SK-N-SH (cell line): ENCODE measurements at regions not wholly inside any gene's neighbourhood (a gene's known extent, or its start where the extent isn't known, plus 50 kb on each side); places are given as distances from the start of the nearest gene placed in this dataset.
"Not testable (repeated sequence)": the region's sequence is repeated elsewhere in the genome, so short reads cannot be mapped to it uniquely, and the experiment has no call there.

Experiments
- CTCF ChIA-PET: fragments of 300-600, 350-600 bp; formaldehyde crosslinking; extraction: SDS; loops from one replicate; lab custom pipeline; 2021; lab: Yijun Ruan, JAX
- POLR2A ChIA-PET: fragments of 350-600 bp; sonication (Branson Sonifier 250); formaldehyde crosslinking; extraction: SDS; loops from one replicate; lab custom pipeline; 2020; ENCODE audit warnings: antibody characterized with exemption, inconsistent platforms; lab: Yijun Ruan, JAX
- DNase-seq: peaks from one replicate; pipeline ENCODE4 v3.0.0; 2012
- H2AFZ ChIP-seq: fragments of 200-600 bp; sonication (generic); 2 replicates; pipeline ENCODE4 v1.8.1; 2016; ENCODE audit warnings: antibody characterized with exemption, mild to moderate bottlenecking, low read depth
- H3F3A ChIP-seq: fragments of 200-600 bp; sonication (generic); replicated peaks from 2 replicates; pipeline ENCODE3; 2016; ENCODE audit warnings: antibody characterized with exemption, mild to moderate bottlenecking; ENCODE audit not compliant: insufficient read depth
- H3K27ac ChIP-seq, 2 experiments: fragments of 200-500 bp in 1 of 2; fragments of 200-600 bp in 1 of 2; sonication (Bioruptor generic) in 1 of 2; sonication (generic), shearing (Covaris generic) in 1 of 2; 2 replicates each; pipeline versions ENCODE4 v1.5.1 to v1.6.1; 2014 to 2016; ENCODE audit warnings: low read depth in 2 of 2, inconsistent platforms in 1 of 2, low read length in 1 of 2, mild to moderate bottlenecking in 1 of 2, mixed read lengths in 1 of 2
- H3K27me3 ChIP-seq: fragments of 200-600 bp; sonication (generic), shearing (Covaris generic); 2 replicates; pipeline ENCODE4 v1.6.1; 2016; ENCODE audit warnings: mixed run types; ENCODE audit not compliant: insufficient read depth
- H3K36me3 ChIP-seq, 2 experiments: fragments of 200-500 bp in 1 of 2; fragments of 200-600 bp in 1 of 2; sonication (Bioruptor generic) in 1 of 2; sonication (generic) in 1 of 2; replicated peaks in 1 of 2; 2 replicates each; pipeline versions ENCODE3 to v1.5.1; 2014 to 2016; ENCODE audit warnings: low read length in 1 of 2, mild to moderate bottlenecking in 1 of 2; ENCODE audit not compliant: insufficient read depth in 2 of 2, control insufficient read depth in 1 of 2
- H3K4me1 ChIP-seq, 2 experiments: fragments of 200-500 bp in 1 of 2; fragments of 200-600 bp in 1 of 2; sonication (Bioruptor generic) in 1 of 2; sonication (generic), shearing (Covaris generic) in 1 of 2; 2 replicates each; pipeline versions ENCODE4 v1.5.1 to v1.6.1; 2014 to 2016; ENCODE audit warnings: low read depth in 1 of 2, low read length in 1 of 2, mixed run types in 1 of 2; ENCODE audit not compliant: insufficient read depth in 2 of 2, control insufficient read depth in 1 of 2
- H3K4me2 ChIP-seq: fragments of 200-600 bp; sonication (generic), shearing (Covaris generic); 2 replicates; pipeline ENCODE4 v1.6.1; 2017; ENCODE audit warnings: mixed run types
- H3K4me3 ChIP-seq, 2 experiments: fragments of 200-500 bp in 1 of 2; fragments of 200-600 bp in 1 of 2; sonication (Bioruptor generic) in 1 of 2; sonication (generic), shearing (Covaris generic) in 1 of 2; 2 replicates each; pipeline versions ENCODE4 v1.5.1 to v1.8.1; 2014 to 2016; ENCODE audit warnings: low read depth in 2 of 2, inconsistent platforms in 1 of 2, low read length in 1 of 2, mild to moderate bottlenecking in 1 of 2, mixed read lengths in 1 of 2, moderate library complexity in 1 of 2
- H3K79me2 ChIP-seq: fragments of 200-600 bp; sonication (generic); 2 replicates; pipeline ENCODE4 v1.8.1; 2017; ENCODE audit warnings: mild to moderate bottlenecking; ENCODE audit not compliant: insufficient read depth
- H3K9ac ChIP-seq: fragments of 200-600 bp; sonication (generic); 2 replicates; pipeline ENCODE4 v1.6.1; 2017; ENCODE audit warnings: mixed run types
- H3K9me2 ChIP-seq: fragments of 200-600 bp; sonication (generic); 2 replicates; pipeline ENCODE4 v1.6.1; 2017; ENCODE audit warnings: mixed run types
- H3K9me3 ChIP-seq: fragments of 200-600 bp; sonication (generic); 2 replicates; pipeline ENCODE4 v1.6.1; 2017; ENCODE audit warnings: mixed run types, mild to moderate bottlenecking, moderate library complexity
- H4K20me1 ChIP-seq: fragments of 200-600 bp; sonication (generic); 2 replicates; pipeline ENCODE4 v1.6.1; 2017; ENCODE audit warnings: mild to moderate bottlenecking, mixed run types; ENCODE audit not compliant: insufficient read depth
- CHD2 ChIP-seq: fragments of 150-350 bp; IDR thresholded peaks from 2 replicates; pipeline ENCODE4 v1.6.1; 2018; ENCODE audit warnings: low read length; ENCODE audit not compliant: partially characterized antibody
- ELF1 ChIP-seq: IDR thresholded peaks from 2 replicates; pipeline ENCODE4 v1.4.0; 2012
- EZH2phosphoT487 ChIP-seq: fragments of 200-600 bp; sonication (generic); IDR thresholded peaks from 2 replicates; pipeline ENCODE4 v1.6.1; 2017; ENCODE audit warnings: low read depth, mixed run types, mild to moderate bottlenecking, antibody characterized with exemption, moderate library complexity, borderline replicate concordance
- FOXM1 ChIP-seq: IDR thresholded peaks from 2 replicates; pipeline ENCODE4 v1.4.0; 2012; ENCODE audit warnings: low read depth, mild to moderate bottlenecking
- MEF2A ChIP-seq: IDR thresholded peaks from 2 replicates; pipeline ENCODE4 v1.4.0; 2012; ENCODE audit warnings: low read depth, borderline replicate concordance
- NRF1 ChIP-seq: IDR thresholded peaks from 2 replicates; pipeline ENCODE4 v1.6.1; 2012; ENCODE audit warnings: low read depth, mild to moderate bottlenecking, low read length
- RAD21 ChIP-seq: IDR thresholded peaks from 2 replicates; pipeline ENCODE4 v1.6.1; 2012; ENCODE audit warnings: mild to moderate bottlenecking, low read length
- TEAD4 ChIP-seq: IDR thresholded peaks from 2 replicates; pipeline ENCODE4 v1.4.0; 2012; ENCODE audit warnings: mild to moderate bottlenecking, borderline replicate concordance; ENCODE audit not compliant: insufficient read depth
- WGBS: methylation state at CpG from one replicate; pipeline ENCODE4 v1.1.6; 2017; ENCODE audit warnings: low lambda C conversion rate; 5-methylcytosine and 5-hydroxymethylcytosine counted together
- TF ChIP-seq, protein P1 (sequence below): fragments of 150-350 bp; IDR thresholded peaks from 2 replicates; pipeline ENCODE4 v1.6.1; 2017; ENCODE audit warnings: antibody characterized with exemption, low read length, low read depth, borderline replicate concordance
- TF ChIP-seq, protein P2 (sequence below): IDR thresholded peaks from 2 replicates; pipeline ENCODE4 v1.6.1; 2012; ENCODE audit warnings: mild to moderate bottlenecking, low read depth, low read length, moderate library complexity

DNA sequence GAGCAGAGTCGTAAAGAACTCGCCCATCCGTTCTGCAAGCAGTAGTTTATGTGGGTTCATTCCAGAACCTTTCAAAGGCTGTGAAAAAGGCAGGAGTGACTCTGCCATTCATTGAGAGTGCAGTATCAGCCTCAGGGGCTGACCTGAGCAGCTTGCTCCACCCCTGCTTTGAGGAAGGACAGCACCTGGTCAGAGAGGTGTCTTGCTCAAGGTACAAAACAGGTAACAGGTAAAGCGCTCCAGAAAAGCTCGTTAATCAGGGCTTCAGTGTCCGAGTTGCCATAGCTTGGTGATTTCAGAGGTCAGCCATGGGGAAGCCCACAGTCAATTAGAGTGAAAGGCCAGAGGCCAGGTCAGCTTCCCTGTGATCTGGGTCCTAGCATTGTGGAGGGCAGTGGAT is 251.1 kb downstream of the ABCC12 start (continued):
- TF ChIP-seq, protein P1, sequence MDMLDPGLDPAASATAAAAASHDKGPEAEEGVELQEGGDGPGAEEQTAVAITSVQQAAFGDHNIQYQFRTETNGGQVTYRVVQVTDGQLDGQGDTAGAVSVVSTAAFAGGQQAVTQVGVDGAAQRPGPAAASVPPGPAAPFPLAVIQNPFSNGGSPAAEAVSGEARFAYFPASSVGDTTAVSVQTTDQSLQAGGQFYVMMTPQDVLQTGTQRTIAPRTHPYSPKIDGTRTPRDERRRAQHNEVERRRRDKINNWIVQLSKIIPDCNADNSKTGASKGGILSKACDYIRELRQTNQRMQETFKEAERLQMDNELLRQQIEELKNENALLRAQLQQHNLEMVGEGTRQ: no peak
- TF ChIP-seq EZH2phosphoT487: no peak
- TF ChIP-seq CHD2: no peak
- TF ChIP-seq NRF1: no peak
- TF ChIP-seq FOXM1: no peak

DNA sequence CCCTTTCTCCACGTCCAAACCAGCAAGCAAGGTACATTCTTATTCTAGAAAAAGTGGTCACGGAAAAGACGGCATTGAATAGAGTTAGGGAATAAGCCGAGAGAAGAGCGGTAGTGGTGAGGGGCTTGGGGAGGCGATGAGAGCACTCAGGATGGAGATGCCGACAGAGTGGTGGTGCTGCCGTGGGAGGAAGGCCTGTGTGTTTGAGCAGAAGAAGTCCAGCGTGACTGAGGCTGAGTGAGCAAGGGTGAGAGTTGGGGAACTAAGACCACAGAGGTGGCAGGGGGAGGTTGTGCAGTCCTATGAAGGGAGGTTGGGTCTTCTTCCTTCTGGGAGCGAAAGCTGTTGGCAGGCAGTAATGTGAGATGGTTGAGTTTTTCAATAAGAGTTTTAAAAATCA is 252.3 kb downstream of the ABCC12 start:
- no peak for DNase-seq
- CTCF ChIA-PET: no interaction called here

DNA sequence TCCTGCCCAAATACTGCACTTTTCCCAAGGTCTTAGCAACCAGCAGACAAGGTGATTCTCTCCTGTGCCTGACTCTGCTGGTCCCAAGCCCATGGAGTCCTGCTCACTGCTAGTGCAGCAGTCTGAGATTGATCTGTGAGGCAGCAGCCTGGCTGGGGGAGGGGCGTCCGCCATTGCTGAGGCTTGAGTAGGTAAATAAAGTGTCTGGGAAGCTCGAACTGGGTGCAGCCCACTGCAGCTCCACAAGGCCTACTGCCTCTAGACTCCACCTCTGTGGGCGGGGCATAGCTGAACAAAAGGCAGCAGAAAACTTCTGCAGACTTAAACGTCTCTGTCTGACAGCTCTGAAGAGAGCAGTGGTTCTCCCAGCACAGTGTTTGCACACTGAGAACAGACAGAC is 258.7 kb downstream of the ABCC12 start:
- CTCF ChIA-PET: not testable (repeated sequence)

More for the DNA sequence above, 252.3 kb downstream of the ABCC12 start:
- Histone ChIP-seq H3K9ac (no peak overlapping the region), H2AFZ (no peak overlapping the region), H3K9me2 (no peaks in the 10 kb centered on the region), H4K20me1 (no peaks in the 10 kb centered on the region), H3K4me3 (no peak overlapping the region), H3K79me2 (no peaks in the 10 kb centered on the region), H3K4me2 (no peak overlapping the region), H3K4me1 (no peaks in the 10 kb centered on the region), H3K27ac (no peak overlapping the region), H3K9me3 (no peaks in the 10 kb centered on the region), H3F3A (no peaks in the 10 kb centered on the region), H3K36me3 (no peaks in the 10 kb centered on the region), H3K27me3 (no peaks in the 10 kb centered on the region)
- TF ChIP-seq TEAD4: no peak
- TF ChIP-seq MEF2A: no peak
- no peak for TF ChIP-seq RAD21
- TF ChIP-seq, protein P2, sequence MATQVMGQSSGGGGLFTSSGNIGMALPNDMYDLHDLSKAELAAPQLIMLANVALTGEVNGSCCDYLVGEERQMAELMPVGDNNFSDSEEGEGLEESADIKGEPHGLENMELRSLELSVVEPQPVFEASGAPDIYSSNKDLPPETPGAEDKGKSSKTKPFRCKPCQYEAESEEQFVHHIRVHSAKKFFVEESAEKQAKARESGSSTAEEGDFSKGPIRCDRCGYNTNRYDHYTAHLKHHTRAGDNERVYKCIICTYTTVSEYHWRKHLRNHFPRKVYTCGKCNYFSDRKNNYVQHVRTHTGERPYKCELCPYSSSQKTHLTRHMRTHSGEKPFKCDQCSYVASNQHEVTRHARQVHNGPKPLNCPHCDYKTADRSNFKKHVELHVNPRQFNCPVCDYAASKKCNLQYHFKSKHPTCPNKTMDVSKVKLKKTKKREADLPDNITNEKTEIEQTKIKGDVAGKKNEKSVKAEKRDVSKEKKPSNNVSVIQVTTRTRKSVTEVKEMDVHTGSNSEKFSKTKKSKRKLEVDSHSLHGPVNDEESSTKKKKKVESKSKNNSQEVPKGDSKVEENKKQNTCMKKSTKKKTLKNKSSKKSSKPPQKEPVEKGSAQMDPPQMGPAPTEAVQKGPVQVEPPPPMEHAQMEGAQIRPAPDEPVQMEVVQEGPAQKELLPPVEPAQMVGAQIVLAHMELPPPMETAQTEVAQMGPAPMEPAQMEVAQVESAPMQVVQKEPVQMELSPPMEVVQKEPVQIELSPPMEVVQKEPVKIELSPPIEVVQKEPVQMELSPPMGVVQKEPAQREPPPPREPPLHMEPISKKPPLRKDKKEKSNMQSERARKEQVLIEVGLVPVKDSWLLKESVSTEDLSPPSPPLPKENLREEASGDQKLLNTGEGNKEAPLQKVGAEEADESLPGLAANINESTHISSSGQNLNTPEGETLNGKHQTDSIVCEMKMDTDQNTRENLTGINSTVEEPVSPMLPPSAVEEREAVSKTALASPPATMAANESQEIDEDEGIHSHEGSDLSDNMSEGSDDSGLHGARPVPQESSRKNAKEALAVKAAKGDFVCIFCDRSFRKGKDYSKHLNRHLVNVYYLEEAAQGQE: no peak
- TF ChIP-seq ELF1: no peak
- POLR2A ChIA-PET: no interaction called here
- WGBS: 61% methylated on average over 10 of the region's 10 CpGs

More for the DNA sequence above, 258.7 kb downstream of the ABCC12 start:
- H3K4me3 ChIP-seq, H3K9ac ChIP-seq, POLR2A ChIA-PET, DNase-seq, H3F3A ChIP-seq, H3K27me3 ChIP-seq, H3K36me3 ChIP-seq, H2AFZ ChIP-seq, H3K27ac ChIP-seq, H4K20me1 ChIP-seq, H3K9me2 ChIP-seq, H3K4me1 ChIP-seq, H3K9me3 ChIP-seq, H3K79me2 ChIP-seq, H3K4me2 ChIP-seq: not testable (repeated sequence)
- WGBS: 37% methylated on average over 4 of the region's 5 CpGs
